ENCODE measurements at regions not wholly inside any gene's neighbourhood (a gene's known extent, or its start where the extent isn't known, plus 50 kb on each side); places are given as distances from the start of the nearest gene placed in this dataset.

DNA sequence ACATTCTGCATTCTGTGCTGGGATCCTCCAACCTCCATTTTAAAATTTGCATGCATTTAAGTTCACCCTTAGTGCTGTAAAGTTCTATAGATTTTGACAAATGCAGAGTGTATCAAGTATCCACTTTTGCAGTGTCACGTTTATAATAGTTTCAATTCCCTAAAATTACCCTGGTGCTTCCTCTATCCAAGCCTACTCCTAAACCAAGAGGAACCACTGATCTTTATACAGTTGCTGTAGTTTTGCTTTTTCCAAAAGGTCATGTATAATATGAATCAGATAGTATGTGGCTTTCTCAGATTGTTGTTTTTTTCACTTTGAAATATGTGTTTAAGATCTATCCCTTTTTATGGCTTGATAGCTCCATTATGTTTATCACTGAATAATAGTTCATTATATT, 468.4 kb upstream of the CDH6 start:
- TF ChIP-seq, protein P1, sequence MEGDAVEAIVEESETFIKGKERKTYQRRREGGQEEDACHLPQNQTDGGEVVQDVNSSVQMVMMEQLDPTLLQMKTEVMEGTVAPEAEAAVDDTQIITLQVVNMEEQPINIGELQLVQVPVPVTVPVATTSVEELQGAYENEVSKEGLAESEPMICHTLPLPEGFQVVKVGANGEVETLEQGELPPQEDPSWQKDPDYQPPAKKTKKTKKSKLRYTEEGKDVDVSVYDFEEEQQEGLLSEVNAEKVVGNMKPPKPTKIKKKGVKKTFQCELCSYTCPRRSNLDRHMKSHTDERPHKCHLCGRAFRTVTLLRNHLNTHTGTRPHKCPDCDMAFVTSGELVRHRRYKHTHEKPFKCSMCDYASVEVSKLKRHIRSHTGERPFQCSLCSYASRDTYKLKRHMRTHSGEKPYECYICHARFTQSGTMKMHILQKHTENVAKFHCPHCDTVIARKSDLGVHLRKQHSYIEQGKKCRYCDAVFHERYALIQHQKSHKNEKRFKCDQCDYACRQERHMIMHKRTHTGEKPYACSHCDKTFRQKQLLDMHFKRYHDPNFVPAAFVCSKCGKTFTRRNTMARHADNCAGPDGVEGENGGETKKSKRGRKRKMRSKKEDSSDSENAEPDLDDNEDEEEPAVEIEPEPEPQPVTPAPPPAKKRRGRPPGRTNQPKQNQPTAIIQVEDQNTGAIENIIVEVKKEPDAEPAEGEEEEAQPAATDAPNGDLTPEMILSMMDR (IDR thresholded peaks at IDR 0.05): no peak
- TF ChIP-seq POLR2AphosphoS5 (IDR thresholded peaks at IDR 0.05): no peak
- no peak for TF ChIP-seq POLR2A (IDR thresholded peaks at IDR 0.05)
- no peak for TF ChIP-seq EP300 (IDR thresholded peaks at IDR 0.05; ENCODE audit: low read depth)
